DOHH2 (cell line): ENCODE measurements at regions not wholly inside any gene's neighbourhood (a gene's known extent, or its start where the extent isn't known, plus 50 kb on each side); places are given as distances from the start of the nearest gene placed in this dataset.

Experiments
- CTCF ChIP-seq: fragments of 200-600 bp; sonication (generic); IDR thresholded peaks from one replicate; pipeline ENCODE4 v1.5.1; 2014; ENCODE audit warnings: antibody characterized with exemption, mild to moderate bottlenecking, low read depth, low read length; ENCODE audit not compliant: poor library complexity, severe bottlenecking
- EZH2phosphoT487 ChIP-seq: fragments of 200-600 bp; sonication (generic); IDR thresholded peaks from 2 replicates; pipeline ENCODE4 v1.6.1; 2017; ENCODE audit warnings: borderline replicate concordance, mild to moderate bottlenecking, antibody characterized with exemption, low read length, moderate library complexity, mixed read lengths

DNA sequence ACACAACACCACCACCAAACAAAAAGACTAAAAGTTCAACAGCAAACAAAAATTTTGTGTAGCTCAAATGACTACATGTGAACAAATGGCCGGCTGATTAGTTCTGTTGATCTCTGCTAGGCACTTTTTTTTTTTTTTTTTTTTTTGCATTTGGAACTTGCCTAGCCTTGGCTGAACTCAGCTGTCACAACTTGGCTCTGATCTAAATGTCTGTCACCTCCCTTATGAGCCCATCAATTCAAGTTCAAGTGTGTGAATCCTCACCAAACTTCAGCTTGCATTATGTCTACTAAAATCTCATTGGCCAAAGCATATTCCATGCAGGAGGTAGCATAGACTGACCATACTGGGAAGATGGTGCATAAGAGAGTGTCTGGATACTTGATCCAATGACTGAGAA is 606.5 kb upstream of the ADGRL4 start:
- TF ChIP-seq CTCF = no peak
- no peak for TF ChIP-seq EZH2phosphoT487
